GM18520 (cell line): ENCODE measurements at regions not wholly inside any gene's neighbourhood (a gene's known extent, or its start where the extent isn't known, plus 50 kb on each side); places are given as distances from the start of the nearest gene placed in this dataset.
"Not testable (repeated sequence)": the region's sequence is repeated elsewhere in the genome, so short reads cannot be mapped to it uniquely, and the experiment has no call there.

Experiments used
- ATAC-seq: cut with Tn5 transposase; IDR thresholded peaks from one replicate; pipeline ENCODE4 v1.9.1; 2021; ENCODE audit not compliant: unreplicated experiment

- no peak for ATAC-seq
Measured at GRCh38 chr6:112401083-112401482, 54.0 kb downstream of the RFPL4B start.

DNA sequence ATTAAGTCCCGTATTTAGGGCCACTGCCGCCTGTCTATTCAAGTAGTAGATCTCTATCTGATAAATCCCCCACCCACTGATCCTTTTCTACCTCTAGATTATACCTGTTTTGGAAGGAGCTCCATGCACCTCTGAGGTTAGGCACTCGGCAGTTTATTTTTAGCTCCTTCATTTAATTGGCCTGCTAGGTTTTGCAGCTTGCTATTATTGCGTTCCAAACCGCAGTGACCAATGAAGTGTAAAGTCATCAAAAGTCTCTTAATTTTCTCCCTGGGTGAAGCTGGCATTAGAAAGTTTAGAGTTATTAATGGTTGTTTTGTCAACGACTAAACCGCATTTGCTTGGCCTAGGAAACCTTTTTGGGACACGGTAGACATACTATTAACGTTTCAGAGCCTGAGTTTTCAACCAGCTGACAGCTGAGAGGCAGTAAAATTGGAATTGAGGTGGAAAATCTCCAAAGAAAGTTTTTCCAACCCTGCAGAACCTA is 60.0 kb downstream of the RFPL4B start:
- ATAC-seq = no peak

GRCh38 chr6:112408522-112408921 is 61.4 kb downstream of the RFPL4B start:
- no peak for ATAC-seq

DNA sequence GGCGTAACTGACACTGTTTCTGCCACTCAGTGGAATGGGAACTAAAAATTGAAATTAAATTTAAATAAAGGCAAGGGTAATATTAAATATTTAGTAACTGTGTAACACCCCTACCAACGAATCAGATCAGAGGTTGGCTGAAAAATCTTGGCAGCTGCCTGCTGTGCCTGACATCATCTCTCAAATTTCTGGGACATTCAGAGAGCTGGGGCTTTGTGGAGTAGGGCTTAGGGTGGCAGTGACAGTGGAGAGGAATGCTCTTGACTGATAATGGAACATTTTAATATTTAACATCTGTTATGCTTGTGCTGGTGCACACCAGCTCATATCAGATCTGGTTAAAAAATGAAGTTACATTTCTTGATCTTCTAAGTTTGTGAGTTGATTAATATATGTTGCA is 62.2 kb downstream of the RFPL4B start:
- ATAC-seq = no peak

DNA sequence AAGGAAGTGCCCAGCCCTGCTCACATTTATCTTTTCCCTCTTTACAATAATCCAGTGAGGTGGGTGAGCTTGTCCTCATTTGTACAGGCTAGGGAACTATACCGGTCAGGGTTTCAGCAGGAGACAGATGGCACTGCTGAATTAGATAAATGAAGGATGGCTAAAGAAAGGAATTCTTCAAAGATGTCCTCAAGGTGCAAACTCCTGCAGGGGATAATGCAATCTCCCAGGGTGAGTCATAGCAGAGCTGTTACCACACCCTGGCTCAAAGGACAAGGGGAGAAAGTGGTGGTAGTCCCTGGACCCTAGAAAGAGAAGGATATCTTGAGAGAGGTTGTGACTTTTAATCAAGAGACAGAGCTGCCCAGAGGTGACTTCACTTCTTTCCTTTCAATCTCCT is 66.7 kb downstream of the RFPL4B start:
- ATAC-seq = no peak

- no peak for ATAC-seq
Measured at GRCh38 chr6:112415366-112415765, 68.2 kb downstream of the RFPL4B start.

DNA sequence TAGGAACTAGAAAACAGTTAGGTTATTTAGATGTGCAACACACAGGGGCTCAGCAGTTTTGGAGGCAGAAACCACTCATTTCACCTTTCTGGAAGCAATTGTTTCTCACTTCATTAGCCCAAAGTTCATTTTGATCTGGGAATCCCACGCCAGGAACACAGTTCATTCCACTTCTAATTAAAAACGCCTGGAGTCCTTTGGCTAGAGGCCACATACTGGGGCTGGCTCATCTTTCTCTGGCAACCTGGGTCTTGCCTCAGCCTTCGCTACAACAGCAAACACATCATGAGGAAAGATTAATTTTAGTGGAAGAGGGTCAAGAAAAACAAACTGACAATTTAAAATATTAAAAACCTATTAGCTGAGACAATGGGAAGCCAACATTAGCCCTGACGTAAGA is 69.7 kb downstream of the RFPL4B start:
- no peak for ATAC-seq

DNA sequence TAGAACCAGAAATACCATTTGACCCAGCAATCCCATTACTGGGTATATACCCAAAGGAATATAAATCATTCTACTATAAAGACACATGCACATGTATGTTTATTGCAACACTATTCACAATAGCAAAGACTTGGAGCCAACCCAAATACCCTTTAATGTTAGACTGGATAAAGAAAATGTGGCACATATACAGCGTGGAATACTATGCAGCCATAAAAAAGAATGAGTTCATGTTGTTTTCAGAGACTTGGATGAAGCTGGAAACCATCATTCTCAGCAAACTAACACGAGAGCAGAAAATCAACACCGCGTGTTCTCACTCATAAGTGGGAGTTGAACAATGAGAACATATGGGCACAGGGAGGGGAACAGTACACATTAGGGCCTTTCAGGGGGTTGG is 79.9 kb downstream of the RFPL4B start:
- not testable (repeated sequence) for ATAC-seq

- ATAC-seq = no peak
Measured at GRCh38 chr6:112427499-112427898, 80.4 kb downstream of the RFPL4B start.

GRCh38 chr6:112428477-112428876 is 81.3 kb downstream of the RFPL4B start:
- ATAC-seq = no peak

- ATAC-seq = no peak
Measured at GRCh38 chr6:112429226-112429625, 82.1 kb downstream of the RFPL4B start.

DNA sequence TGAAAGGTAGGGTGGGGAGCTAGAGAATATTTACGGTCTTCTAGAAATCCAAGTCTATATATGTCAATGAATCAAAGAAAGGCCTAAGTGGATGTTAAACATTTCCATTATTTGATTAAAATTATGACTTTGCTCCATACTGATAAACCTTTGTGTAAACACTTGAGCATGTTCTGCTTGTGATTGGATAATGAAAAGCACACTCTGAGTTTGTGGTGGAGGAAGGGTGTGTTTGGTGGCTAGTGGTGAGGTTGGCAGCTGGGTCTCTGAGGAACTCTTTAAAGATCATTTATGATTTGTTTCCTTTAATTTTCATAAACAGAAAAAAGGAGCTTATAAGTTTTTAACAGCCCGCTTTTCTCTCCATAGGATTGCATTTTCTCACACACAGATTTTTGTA is 84.7 kb downstream of the RFPL4B start:
- no peak for ATAC-seq

DNA sequence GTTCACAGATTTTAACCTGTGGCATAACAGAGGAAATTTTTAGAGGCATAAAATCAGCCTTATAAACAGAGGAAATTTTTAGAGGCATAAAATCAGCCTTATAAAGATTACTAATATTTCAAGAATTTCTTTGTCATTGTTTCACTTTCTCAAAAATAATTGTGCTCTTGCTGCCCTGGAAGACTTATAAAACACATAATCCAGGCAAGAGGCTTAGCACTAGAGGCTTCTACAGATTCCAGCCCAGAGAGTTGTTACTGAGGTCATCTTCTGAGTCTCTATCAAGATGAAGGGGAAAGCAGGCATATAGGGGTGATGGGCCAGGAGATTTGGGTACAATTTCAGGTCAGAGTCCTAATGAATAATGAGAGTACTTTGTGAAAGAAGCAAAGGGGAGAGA is 85.7 kb downstream of the RFPL4B start:
- no peak for ATAC-seq

- ATAC-seq = no peak
Measured at GRCh38 chr6:112433457-112433856, 86.3 kb downstream of the RFPL4B start.

- no peak for ATAC-seq
Measured at GRCh38 chr6:112434896-112435435, 87.8 kb downstream of the RFPL4B start.

GRCh38 chr6:112437058-112437457 is 89.9 kb downstream of the RFPL4B start:
- ATAC-seq = no peak

- ATAC-seq = no peak
Measured at GRCh38 chr6:112439010-112439409, 91.9 kb downstream of the RFPL4B start.

DNA sequence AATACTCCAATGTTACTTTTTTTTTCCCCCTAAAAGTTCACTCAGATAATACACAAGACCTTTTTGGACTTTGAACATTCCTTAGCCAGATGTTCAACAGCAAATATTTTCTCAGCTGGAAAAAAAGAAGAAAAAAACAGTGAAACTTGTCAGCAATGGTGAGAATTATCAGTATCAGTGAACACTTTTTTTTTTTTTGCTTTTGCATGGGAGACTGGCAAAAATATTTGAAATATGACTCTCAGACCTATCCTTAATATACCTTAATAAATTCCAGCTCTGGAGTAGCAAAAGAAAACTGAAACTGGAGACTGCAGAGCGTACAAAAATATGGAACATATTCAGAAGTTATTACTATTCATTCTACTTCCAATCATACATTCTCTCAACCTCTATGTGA is 92.3 kb downstream of the RFPL4B start:
- no peak for ATAC-seq

- no peak for ATAC-seq
Measured at GRCh38 chr6:112441607-112442006, 94.5 kb downstream of the RFPL4B start.

DNA sequence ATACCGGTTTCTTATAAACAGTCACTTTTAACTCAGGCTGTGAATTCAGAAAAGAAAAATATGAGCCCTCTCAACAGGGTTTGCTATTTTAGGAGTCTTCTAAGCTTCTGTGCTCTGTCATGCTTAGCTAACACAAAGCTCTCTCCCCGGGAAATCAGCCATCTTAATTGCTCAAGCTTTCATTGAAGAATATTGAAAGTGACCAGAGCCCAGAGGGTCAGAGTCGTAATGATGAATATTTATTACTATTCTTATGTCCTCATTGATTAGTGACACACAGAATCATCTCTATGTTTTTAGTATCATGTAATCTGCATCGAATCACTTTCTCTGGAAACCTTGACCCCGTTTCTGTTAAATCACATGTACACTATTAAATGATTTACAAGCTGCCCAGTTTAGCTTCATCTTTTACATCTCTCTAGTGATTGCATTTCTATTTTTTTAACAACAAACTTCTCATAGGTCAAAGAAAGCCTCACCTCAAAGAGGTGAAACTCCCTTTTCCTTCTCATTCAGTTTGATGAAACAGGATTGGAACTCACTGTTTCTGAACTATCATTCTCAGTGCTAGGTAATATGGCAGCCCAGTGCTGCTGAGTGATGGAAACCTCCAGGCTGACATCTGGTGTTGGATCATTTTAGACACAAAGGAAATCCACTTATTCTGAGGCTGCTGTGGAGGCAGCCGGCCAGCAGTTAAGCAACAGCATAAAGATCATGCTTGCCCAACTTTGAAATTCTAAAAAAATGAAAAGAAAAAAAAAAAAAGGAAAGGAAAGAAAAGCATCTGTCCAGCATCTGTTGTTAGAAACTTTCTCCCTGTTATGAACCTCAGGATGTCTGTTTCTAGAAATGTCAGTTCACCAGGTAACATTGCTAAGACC is 96.3 kb downstream of the RFPL4B start:
- no peak for ATAC-seq

DNA sequence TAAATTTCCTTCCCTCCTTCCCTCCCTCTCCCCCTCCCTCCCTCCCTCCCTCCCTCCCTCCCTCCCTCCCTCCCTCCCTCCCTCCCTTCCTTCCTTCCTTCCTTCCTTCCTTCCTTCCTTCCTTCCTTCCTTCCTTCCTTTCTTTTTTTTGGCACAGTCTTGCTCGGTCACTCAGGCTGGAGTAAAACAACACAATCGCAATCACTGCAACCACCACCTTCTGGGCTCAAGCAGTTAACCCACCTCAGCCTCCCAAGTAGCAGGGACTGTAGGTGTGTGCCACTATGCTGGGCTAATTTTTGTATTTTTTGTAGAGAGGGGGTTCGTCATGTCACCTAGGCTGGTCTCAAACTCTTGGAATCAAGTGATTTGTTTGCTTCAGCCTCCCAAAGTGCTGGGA is 101.7 kb downstream of the RFPL4B start:
- ATAC-seq = not testable (repeated sequence)

GRCh38 chr6:112450663-112451062 is 103.5 kb downstream of the RFPL4B start:
- no peak for ATAC-seq

GRCh38 chr6:112457886-112458285 is 110.8 kb downstream of the RFPL4B start:
- no peak for ATAC-seq
